Fibroblast of lung (primary cell): ENCODE measurements at regions not wholly inside any gene's neighbourhood (a gene's known extent, or its start where the extent isn't known, plus 50 kb on each side); places are given as distances from the start of the nearest gene placed in this dataset.
A peak's percentile ranks its signal among the peaks of the same experiment; 100 is the strongest.

ENCODE experiments used
- DNase-seq, 2 donors: peaks; one replicate each; pipeline versions ENCODE4 v3.0.0 to v3.0.0-alpha.2; 2010; ENCODE audit warnings: low read depth in 2 of 2
- H2AFZ ChIP-seq: 2 replicates; pipeline ENCODE4 v1.5.1; 2012; ENCODE audit warnings: low read length, control low read depth, inconsistent platforms
- H3K27ac ChIP-seq: 2 replicates; pipeline ENCODE4 v1.5.1; 2011; ENCODE audit warnings: low read length, control low read depth; ENCODE audit not compliant: insufficient read depth
- H3K27me3 ChIP-seq: 2 replicates; pipeline ENCODE4 v1.5.1; 2011; ENCODE audit warnings: mild to moderate bottlenecking, low read length; ENCODE audit not compliant: control insufficient read depth, insufficient read depth
- H3K36me3 ChIP-seq: 2 replicates; pipeline ENCODE4 v1.5.1; 2011; ENCODE audit warnings: low read length; ENCODE audit not compliant: control insufficient read depth, insufficient read depth
- H3K4me1 ChIP-seq: 2 replicates; pipeline ENCODE4 v1.5.1; 2011; ENCODE audit warnings: low read length; ENCODE audit not compliant: control insufficient read depth, insufficient read depth; ENCODE audit errors: extremely low read depth
- H3K4me2 ChIP-seq: 2 replicates; pipeline ENCODE4 v1.5.1; 2011; ENCODE audit warnings: low read length, control low read depth; ENCODE audit not compliant: insufficient read depth; ENCODE audit errors: extremely low read depth
- H3K4me3 ChIP-seq, 4 experiments: fragments of 200-600 bp in 1 of 4; sonication (generic) in 1 of 4; replicated peaks in 1 of 4; 2 replicates each; pipeline ENCODE4 v1.5.1; 2011 to 2016; ENCODE audit warnings: low read length in 4 of 4, low read depth in 3 of 4, mild to moderate bottlenecking in 3 of 4, control low read depth in 2 of 4, inconsistent platforms in 1 of 4, mixed read lengths in 1 of 4; ENCODE audit not compliant: insufficient read depth in 1 of 4; ENCODE audit errors: control extremely low read depth in 1 of 4
- H3K79me2 ChIP-seq: 2 replicates; pipeline ENCODE4 v1.5.1; 2012; ENCODE audit warnings: mild to moderate bottlenecking, low read length, inconsistent platforms; ENCODE audit not compliant: control insufficient read depth, insufficient read depth
- H3K9ac ChIP-seq: 2 replicates; pipeline ENCODE4 v1.5.1; 2011; ENCODE audit warnings: mild to moderate bottlenecking, low read length, control low read depth; ENCODE audit not compliant: insufficient read depth
- H3K9me3 ChIP-seq: 2 replicates; pipeline ENCODE4 v1.5.1; 2012; ENCODE audit warnings: low read depth, low read length; ENCODE audit not compliant: control insufficient read depth, insufficient read depth
- H4K20me1 ChIP-seq: 2 replicates; pipeline ENCODE4 v1.5.1; 2011; ENCODE audit warnings: low read length; ENCODE audit not compliant: control insufficient read depth, insufficient read depth; ENCODE audit errors: extremely low read depth
- EZH2 ChIP-seq: IDR thresholded peaks from 2 replicates; pipeline ENCODE4 v1.5.1; 2012; ENCODE audit warnings: low read length, control low read depth, mild to moderate bottlenecking; ENCODE audit errors: missing control alignments
- TF ChIP-seq, protein P1 (sequence below), 2 donors: IDR thresholded peaks in 1 of 2; conservative IDR thresholded peaks in 1 of 2; 1 replicate in 1 of 2; 2 replicates in 1 of 2; pipeline ENCODE4 v1.5.1; 2011 to 2012; ENCODE audit warnings: low read length in 2 of 2, control low read depth in 1 of 2, inconsistent platforms in 1 of 2, low read depth in 1 of 2, mild to moderate bottlenecking in 1 of 2

DNA sequence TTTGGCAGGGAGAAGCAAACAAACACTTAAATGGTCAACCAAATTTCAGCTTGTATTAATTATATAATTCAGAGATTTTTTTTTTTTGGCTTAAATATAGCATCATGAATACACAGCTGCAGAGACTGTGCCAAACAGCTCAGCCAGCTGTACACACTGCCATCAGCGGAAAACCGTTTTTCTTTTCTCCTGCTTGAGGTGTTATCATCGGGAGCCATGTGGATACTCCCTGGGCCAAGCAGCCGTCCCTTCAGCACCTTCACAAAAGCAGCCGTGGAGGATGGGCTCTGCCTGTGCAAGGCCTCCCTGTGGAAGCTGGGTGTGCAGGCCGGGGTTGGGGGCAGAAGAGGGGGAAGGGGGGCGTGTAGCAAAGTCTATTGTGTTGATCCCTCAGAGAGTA is 85.0 kb downstream of the NUF2 start:
- Histone ChIP-seq H3K79me2 (no peaks in the 10 kb centered on the region), H3K4me1 (no peaks in the 10 kb centered on the region), H3K27me3 (no peaks in the 10 kb centered on the region), H2AFZ (no peak overlapping the region), H3K36me3 (no peaks in the 10 kb centered on the region), H3K9me3 (no peaks in the 10 kb centered on the region), H3K27ac (no peak overlapping the region), H4K20me1 (no peaks in the 10 kb centered on the region), H3K4me3 (no peak overlapping the region), H3K4me2 (no peak overlapping the region), H3K9ac (no peak overlapping the region)
- DNase-seq = no peak
- TF ChIP-seq, protein P1, sequence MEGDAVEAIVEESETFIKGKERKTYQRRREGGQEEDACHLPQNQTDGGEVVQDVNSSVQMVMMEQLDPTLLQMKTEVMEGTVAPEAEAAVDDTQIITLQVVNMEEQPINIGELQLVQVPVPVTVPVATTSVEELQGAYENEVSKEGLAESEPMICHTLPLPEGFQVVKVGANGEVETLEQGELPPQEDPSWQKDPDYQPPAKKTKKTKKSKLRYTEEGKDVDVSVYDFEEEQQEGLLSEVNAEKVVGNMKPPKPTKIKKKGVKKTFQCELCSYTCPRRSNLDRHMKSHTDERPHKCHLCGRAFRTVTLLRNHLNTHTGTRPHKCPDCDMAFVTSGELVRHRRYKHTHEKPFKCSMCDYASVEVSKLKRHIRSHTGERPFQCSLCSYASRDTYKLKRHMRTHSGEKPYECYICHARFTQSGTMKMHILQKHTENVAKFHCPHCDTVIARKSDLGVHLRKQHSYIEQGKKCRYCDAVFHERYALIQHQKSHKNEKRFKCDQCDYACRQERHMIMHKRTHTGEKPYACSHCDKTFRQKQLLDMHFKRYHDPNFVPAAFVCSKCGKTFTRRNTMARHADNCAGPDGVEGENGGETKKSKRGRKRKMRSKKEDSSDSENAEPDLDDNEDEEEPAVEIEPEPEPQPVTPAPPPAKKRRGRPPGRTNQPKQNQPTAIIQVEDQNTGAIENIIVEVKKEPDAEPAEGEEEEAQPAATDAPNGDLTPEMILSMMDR (conservative IDR thresholded peaks at IDR 0.05 in 1 of 2, IDR thresholded peaks at IDR 0.05 in 1 of 2; ENCODE audit: low read depth in 1 of 2, low read length in 2 of 2) = no peak
- TF ChIP-seq EZH2 = no peak

DNA sequence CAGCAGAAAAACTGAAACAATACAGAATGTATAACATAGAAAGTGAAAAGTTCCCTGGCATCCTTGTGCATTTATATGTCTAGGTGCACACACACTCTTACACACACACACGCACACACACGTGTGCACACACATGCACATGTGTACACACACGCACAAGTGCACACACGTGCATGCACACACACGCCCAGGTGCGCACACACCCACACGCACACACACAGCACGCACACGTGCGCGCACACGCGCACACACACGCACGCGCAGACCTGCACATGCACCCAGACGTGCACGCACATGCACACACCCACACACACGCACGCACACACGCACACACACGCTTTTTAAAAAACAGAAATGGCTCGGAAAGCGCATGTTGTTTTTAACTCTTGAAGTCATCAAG is 86.5 kb downstream of the NUF2 start:
- DNase-seq = no peak
- H3K27me3 ChIP-seq = no peaks in the 10 kb centered on the region
- no peaks in the 10 kb centered on the region for H3K9me3 ChIP-seq
- H2AFZ ChIP-seq = no peak overlapping the region
- H3K4me2 ChIP-seq = no peak overlapping the region
- H3K36me3 ChIP-seq = no peaks in the 10 kb centered on the region
- no peak overlapping the region for H3K9ac ChIP-seq
- no peak overlapping the region for H3K27ac ChIP-seq
- no peaks in the 10 kb centered on the region for H3K79me2 ChIP-seq
- TF ChIP-seq, protein P1 (conservative IDR thresholded peaks at IDR 0.05 in 1 of 2, IDR thresholded peaks at IDR 0.05 in 1 of 2; ENCODE audit: low read depth in 1 of 2, low read length in 2 of 2) = no peak
- no peak for TF ChIP-seq EZH2
- no peaks in the 10 kb centered on the region for H3K4me1 ChIP-seq
- no peaks in the 10 kb centered on the region for H4K20me1 ChIP-seq
- no peak overlapping the region for H3K4me3 ChIP-seq

DNA sequence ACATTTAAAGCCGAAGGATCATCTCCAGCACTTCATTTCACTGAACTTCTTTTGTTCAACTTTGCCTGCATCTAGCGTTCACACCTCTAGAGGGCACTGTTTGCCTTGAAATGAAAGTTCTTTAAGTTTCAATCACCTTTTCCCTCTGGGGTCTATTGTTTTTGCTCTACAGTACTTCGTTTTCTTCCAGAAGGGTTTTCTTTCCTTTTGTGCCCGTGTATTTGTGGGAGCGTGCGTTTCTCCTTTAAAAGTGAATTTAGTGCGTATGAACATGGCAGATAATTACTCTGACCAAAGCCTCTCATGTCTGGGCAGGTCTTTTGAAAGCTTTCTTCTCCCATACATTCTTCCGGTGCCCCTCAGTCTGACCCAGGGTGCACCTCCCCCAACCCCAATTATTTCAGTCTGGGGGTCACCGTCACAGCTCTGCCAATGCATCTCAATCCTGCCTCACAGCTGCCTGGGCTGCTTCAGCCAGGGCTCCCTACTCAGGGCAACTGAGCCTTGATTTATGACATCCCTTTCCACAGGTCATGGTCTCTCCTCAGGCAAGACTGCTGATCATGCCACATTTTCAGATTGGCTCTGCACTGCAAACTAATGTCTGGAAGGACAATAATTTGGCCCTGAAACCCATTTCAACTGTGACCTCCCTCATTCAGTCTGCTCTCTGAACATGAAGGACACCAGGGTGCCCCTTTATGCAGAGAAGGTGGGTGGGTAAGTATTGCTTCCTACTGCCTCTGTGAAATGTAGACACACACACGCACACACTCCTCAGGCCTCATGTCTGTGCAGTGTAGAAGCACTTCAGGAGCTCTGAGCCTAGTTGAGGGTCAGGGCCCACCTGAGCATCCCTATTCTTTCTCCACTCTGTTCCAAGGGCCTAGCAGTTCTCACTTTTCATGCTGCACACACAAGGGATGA is 88.6 kb downstream of the NUF2 start:
- H3K9me3 ChIP-seq = no peaks in the 10 kb centered on the region
- TF ChIP-seq EZH2 = peak; percentile 41
- TF ChIP-seq, protein P1 (conservative IDR thresholded peaks at IDR 0.05 in 1 of 2, IDR thresholded peaks at IDR 0.05 in 1 of 2; ENCODE audit: low read depth in 1 of 2, low read length in 2 of 2) = peak; percentile 73 to 87
- no peak overlapping the region for H3K9ac ChIP-seq
- H3K4me2 ChIP-seq = no peak overlapping the region
- H3K36me3 ChIP-seq = no peaks in the 10 kb centered on the region
- no peaks in the 10 kb centered on the region for H4K20me1 ChIP-seq
- no peak overlapping the region for H3K27ac ChIP-seq
- no peak overlapping the region for H2AFZ ChIP-seq
- H3K4me3 ChIP-seq = no peak overlapping the region
- DNase-seq = peak; percentile 39 to 72
- no peaks in the 10 kb centered on the region for H3K4me1 ChIP-seq
- H3K27me3 ChIP-seq = no peaks in the 10 kb centered on the region
- no peaks in the 10 kb centered on the region for H3K79me2 ChIP-seq
